ENCODE measurements at regions not wholly inside any gene's neighbourhood (a gene's known extent, or its start where the extent isn't known, plus 50 kb on each side); places are given as distances from the start of the nearest gene placed in this dataset.

DNA sequence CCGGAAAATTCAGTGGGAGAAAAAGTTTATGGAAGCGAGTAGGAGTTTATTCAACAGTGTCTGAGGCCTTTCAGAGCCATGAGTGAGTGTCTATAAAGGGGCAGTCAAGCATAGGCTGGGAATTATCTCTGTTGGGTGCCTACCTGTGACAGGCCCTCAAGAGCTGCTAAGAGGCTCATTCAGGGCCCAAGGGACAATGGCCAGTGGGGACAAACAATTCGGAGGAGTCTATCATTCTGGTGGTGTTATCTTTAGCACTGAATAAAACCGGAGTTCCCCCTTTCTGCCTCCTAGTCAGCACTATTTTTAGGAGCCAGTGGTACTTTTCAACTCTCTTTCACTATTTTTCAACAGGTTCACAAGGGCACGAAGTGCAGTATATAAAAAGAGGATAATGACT is 89.5 kb upstream of the HTATIP2 start:
- TF ChIP-seq EP300 (conservative IDR thresholded peaks at IDR 0.05; ENCODE audit: poor library complexity, severe bottlenecking) (no peak), EZH2 (IDR thresholded peaks at IDR 0.05; ENCODE audit: borderline replicate concordance, insufficient read depth, low read length, poor library complexity, severe bottlenecking) (no peak)

Data from neural cell (in vitro differentiated cells).